ENCODE measurements at regions not wholly inside any gene's neighbourhood (a gene's known extent, or its start where the extent isn't known, plus 50 kb on each side); places are given as distances from the start of the nearest gene placed in this dataset.
A peak's percentile ranks its signal among the peaks of the same experiment; 100 is the strongest.

- TF ChIP-seq CEBPZ (IDR thresholded peaks at IDR 0.05; ENCODE audit: borderline replicate concordance, low read depth, low read length) (no peak), ZBTB1 (CRISPR knock-in tag; IDR thresholded peaks at IDR 0.05; ENCODE audit: borderline replicate concordance, low read depth) (no peak), TAF15 (IDR thresholded peaks at IDR 0.05; ENCODE audit: low read depth, low read length) (no peak), CHD7 (IDR thresholded peaks at IDR 0.05; ENCODE audit: low read depth, low read length) (no peak), ZNF592 (IDR thresholded peaks at IDR 0.05) (no peak), ZC3H4 (CRISPR knock-in tag; IDR thresholded peaks at IDR 0.05; ENCODE audit: borderline replicate concordance) (no peak), SOX6 (IDR thresholded peaks at IDR 0.05) (peak; percentile 71; the same call in 1 of the 2 replicates)
These were observed 280.9 kb upstream of the LYZL1 start (continued) for GRCh38 chr10:29007748-29008610.
